GM19463 (cell line): ENCODE measurements at regions not wholly inside any gene's neighbourhood (a gene's known extent, or its start where the extent isn't known, plus 50 kb on each side); places are given as distances from the start of the nearest gene placed in this dataset.
"Not testable (repeated sequence)": the region's sequence is repeated elsewhere in the genome, so short reads cannot be mapped to it uniquely, and the experiment has no call there.

Experiments used
- ATAC-seq: cut with Tn5 transposase; IDR thresholded peaks from one replicate; pipeline ENCODE4 v1.9.1; 2021; ENCODE audit warnings: mild to moderate bottlenecking, moderate library complexity; ENCODE audit not compliant: unreplicated experiment

GRCh38 chr4:160009656-160010493 is 907.0 kb downstream of the RAPGEF2 start:
- no peak for ATAC-seq

- ATAC-seq: no peak
These were observed 917.1 kb downstream of the RAPGEF2 start for GRCh38 chr4:160019936-160020335.

GRCh38 chr4:160020804-160021203 is 917.9 kb downstream of the RAPGEF2 start:
- ATAC-seq: no peak

GRCh38 chr4:160021870-160022269 is 919.0 kb downstream of the RAPGEF2 start:
- no peak for ATAC-seq

- no peak for ATAC-seq
These were observed 923.8 kb downstream of the RAPGEF2 start for GRCh38 chr4:160026721-160027120.

- no peak for ATAC-seq
These were observed 931.6 kb downstream of the RAPGEF2 start for GRCh38 chr4:160034501-160034900.

GRCh38 chr4:160038615-160039014 is 935.7 kb downstream of the RAPGEF2 start:
- no peak for ATAC-seq

GRCh38 chr4:160044693-160045092 is 941.8 kb downstream of the RAPGEF2 start:
- ATAC-seq: no peak

- no peak for ATAC-seq
These were observed 979.7 kb downstream of the RAPGEF2 start for GRCh38 chr4:160082432-160083207.

GRCh38 chr4:160091631-160092030 is 988.8 kb downstream of the RAPGEF2 start:
- ATAC-seq: no peak

- ATAC-seq: no peak
These were observed 997.4 kb downstream of the RAPGEF2 start for GRCh38 chr4:160100316-160100715.

GRCh38 chr4:160110891-160111290 is 1008.0 kb downstream of the RAPGEF2 start:
- ATAC-seq: no peak

- no peak for ATAC-seq
These were observed 1014.8 kb downstream of the RAPGEF2 start for GRCh38 chr4:160117686-160118085.

GRCh38 chr4:160125576-160126287 is 1022.9 kb downstream of the RAPGEF2 start:
- ATAC-seq: not testable (repeated sequence)

GRCh38 chr4:160127211-160127610 is 1024.3 kb downstream of the RAPGEF2 start:
- ATAC-seq: no peak

GRCh38 chr4:160129439-160129838 is 1026.6 kb downstream of the RAPGEF2 start:
- no peak for ATAC-seq

- no peak for ATAC-seq
These were observed 1033.1 kb downstream of the RAPGEF2 start for GRCh38 chr4:160136021-160136420.

- ATAC-seq: no peak
These were observed 1038.3 kb downstream of the RAPGEF2 start for GRCh38 chr4:160141206-160141605.

GRCh38 chr4:160142579-160142978 is 1039.7 kb downstream of the RAPGEF2 start:
- peak; percentile 99 for ATAC-seq

- ATAC-seq: no peak
These were observed 1040.7 kb downstream of the RAPGEF2 start for GRCh38 chr4:160143574-160143973.

- ATAC-seq: no peak
These were observed 1056.6 kb downstream of the RAPGEF2 start for GRCh38 chr4:160159457-160159856.
